Central memory CD8-positive, alpha-beta T cell (primary cell): ENCODE measurements at regions not wholly inside any gene's neighbourhood (a gene's known extent, or its start where the extent isn't known, plus 50 kb on each side); places are given as distances from the start of the nearest gene placed in this dataset.
A peak's percentile ranks its signal among the peaks of the same experiment; 100 is the strongest.
"Not testable (repeated sequence)": the region's sequence is repeated elsewhere in the genome, so short reads cannot be mapped to it uniquely, and the experiment has no call there.

ENCODE experiments used
- ATAC-seq: fragments of 150-1000 bp; cut with Tn5 transposase; replicated peaks from 2 replicates; pipeline ENCODE4 v1.10.0; 2022; ENCODE audit warnings: mild to moderate bottlenecking, moderate FRiP score, moderate number of reproducible peaks; ENCODE audit not compliant: poor library complexity, severe bottlenecking; ENCODE audit errors: extremely low read depth
- DNase-seq, 2 donors: peaks; one replicate each; pipeline ENCODE4 v3.0.0; 2021; ENCODE audit warnings: low spot score in 2 of 2
- H3K27ac Mint-ChIP-seq: one replicate; pipeline ENCODE4 v1.8.0; 2022; ENCODE audit warnings: low read depth, mild to moderate bottlenecking, moderate library complexity, mixed read lengths
- H3K27me3 Mint-ChIP-seq: one replicate; pipeline ENCODE4 v1.8.0; 2022; ENCODE audit warnings: mixed read lengths
- H3K36me3 Mint-ChIP-seq: one replicate; pipeline ENCODE4 v1.8.0; 2022; ENCODE audit warnings: mild to moderate bottlenecking, moderate library complexity, mixed read lengths; ENCODE audit not compliant: insufficient read depth
- H3K4me1 Mint-ChIP-seq: one replicate; pipeline ENCODE4 v1.8.0; 2022; ENCODE audit warnings: mixed read lengths
- H3K4me3 Mint-ChIP-seq: one replicate; pipeline ENCODE4 v1.8.0; 2022; ENCODE audit warnings: mild to moderate bottlenecking, moderate library complexity, mixed read lengths
- H3K9me3 Mint-ChIP-seq: one replicate; pipeline ENCODE4 v1.8.0; 2022; ENCODE audit warnings: mixed read lengths

- Mint-ChIP-seq H3K4me1 (no peaks in the 10 kb centered on the region), H3K9me3 (no peaks in the 10 kb centered on the region), H3K4me3 (no peak overlapping the region), H3K27me3 (peaks cover 57% of the 10 kb centered on the region), H3K27ac (no peak overlapping the region), H3K36me3 (no peaks in the 10 kb centered on the region)
- DNase-seq (no peak), ATAC-seq (no peak)
Measured at GRCh38 chr22:47351836-47352579, 589.6 kb downstream of the TBC1D22A start.

GRCh38 chr22:47346287-47346686 is 583.8 kb downstream of the TBC1D22A start:
- not testable (repeated sequence) for H3K36me3 Mint-ChIP-seq, H3K4me1 Mint-ChIP-seq, H3K4me3 Mint-ChIP-seq, ATAC-seq, H3K9me3 Mint-ChIP-seq, H3K27ac Mint-ChIP-seq, DNase-seq
- peaks cover 47% of the 10 kb centered on the region for H3K27me3 Mint-ChIP-seq

GRCh38 chr22:47345025-47345424 is 582.6 kb downstream of the TBC1D22A start:
- no peaks in the 10 kb centered on the region for H3K36me3 Mint-ChIP-seq
- no peaks in the 10 kb centered on the region for H3K9me3 Mint-ChIP-seq
- no peak overlapping the region for H3K4me3 Mint-ChIP-seq
- no peak overlapping the region for H3K27ac Mint-ChIP-seq
- no peaks in the 10 kb centered on the region for H3K4me1 Mint-ChIP-seq
- DNase-seq (no peak), ATAC-seq (no peak)
- H3K27me3 Mint-ChIP-seq: peaks cover 51% of the 10 kb centered on the region

GRCh38 chr22:47344414-47344813 is 582.0 kb downstream of the TBC1D22A start:
- Mint-ChIP-seq H3K4me3 (no peak overlapping the region), H3K36me3 (no peaks in the 10 kb centered on the region), H3K9me3 (no peaks in the 10 kb centered on the region), H3K27ac (no peak overlapping the region), H3K4me1 (no peaks in the 10 kb centered on the region), H3K27me3 (peaks cover 52% of the 10 kb centered on the region)
- DNase-seq: no peak
- no peak for ATAC-seq

- Mint-ChIP-seq H3K27ac (no peak overlapping the region), H3K4me3 (no peak overlapping the region), H3K36me3 (no peaks in the 10 kb centered on the region), H3K4me1 (no peaks in the 10 kb centered on the region), H3K9me3 (no peaks in the 10 kb centered on the region), H3K27me3 (peaks cover 46% of the 10 kb centered on the region)
- ATAC-seq: no peak
- DNase-seq: no peak
Measured at GRCh38 chr22:47343611-47344010, 581.2 kb downstream of the TBC1D22A start.

GRCh38 chr22:47342446-47342845 is 580.0 kb downstream of the TBC1D22A start:
- no peak overlapping the region for H3K4me3 Mint-ChIP-seq
- DNase-seq: no peak
- no peaks in the 10 kb centered on the region for H3K36me3 Mint-ChIP-seq
- no peaks in the 10 kb centered on the region for H3K9me3 Mint-ChIP-seq
- H3K4me1 Mint-ChIP-seq: no peaks in the 10 kb centered on the region
- peaks cover 44% of the 10 kb centered on the region for H3K27me3 Mint-ChIP-seq
- no peak for ATAC-seq
- H3K27ac Mint-ChIP-seq: no peak overlapping the region

- Mint-ChIP-seq H3K27ac (no peak overlapping the region), H3K36me3 (no peaks in the 10 kb centered on the region), H3K4me3 (no peak overlapping the region), H3K9me3 (no peaks in the 10 kb centered on the region), H3K27me3 (peaks cover 44% of the 10 kb centered on the region), H3K4me1 (no peaks in the 10 kb centered on the region)
- DNase-seq (no peak), ATAC-seq (no peak)
Measured at GRCh38 chr22:47341464-47341863, 579.0 kb downstream of the TBC1D22A start.

GRCh38 chr22:47340851-47341436 is 578.5 kb downstream of the TBC1D22A start:
- peaks cover 5% of the 10 kb centered on the region for H3K9me3 Mint-ChIP-seq
- no peak for ATAC-seq
- H3K36me3 Mint-ChIP-seq: no peaks in the 10 kb centered on the region
- H3K27ac Mint-ChIP-seq: no peak overlapping the region
- peaks cover 44% of the 10 kb centered on the region for H3K27me3 Mint-ChIP-seq
- no peak for DNase-seq
- H3K4me1 Mint-ChIP-seq: no peaks in the 10 kb centered on the region
- H3K4me3 Mint-ChIP-seq: no peak overlapping the region

GRCh38 chr22:47337161-47337621 is 574.7 kb downstream of the TBC1D22A start:
- no peak overlapping the region for H3K27ac Mint-ChIP-seq
- peak overlapping the region; percentile 8 for H3K4me3 Mint-ChIP-seq
- H3K9me3 Mint-ChIP-seq: peaks cover 8% of the 10 kb centered on the region
- no peak for ATAC-seq
- H3K4me1 Mint-ChIP-seq: no peaks in the 10 kb centered on the region
- no peaks in the 10 kb centered on the region for H3K36me3 Mint-ChIP-seq
- peaks cover 24% of the 10 kb centered on the region for H3K27me3 Mint-ChIP-seq
- DNase-seq: no peak

- no peaks in the 10 kb centered on the region for H3K36me3 Mint-ChIP-seq
- H3K4me3 Mint-ChIP-seq: no peak overlapping the region
- DNase-seq: no peak
- no peak overlapping the region for H3K27ac Mint-ChIP-seq
- no peaks in the 10 kb centered on the region for H3K4me1 Mint-ChIP-seq
- peaks cover 8% of the 10 kb centered on the region for H3K9me3 Mint-ChIP-seq
- H3K27me3 Mint-ChIP-seq: peaks cover 20% of the 10 kb centered on the region
- no peak for ATAC-seq
Measured at GRCh38 chr22:47335958-47336357, 573.5 kb downstream of the TBC1D22A start.

- H3K4me1 Mint-ChIP-seq: no peaks in the 10 kb centered on the region
- no peaks in the 10 kb centered on the region for H3K36me3 Mint-ChIP-seq
- ATAC-seq (no peak), DNase-seq (no peak)
- peaks cover 8% of the 10 kb centered on the region for H3K9me3 Mint-ChIP-seq
- peaks cover 23% of the 10 kb centered on the region for H3K27me3 Mint-ChIP-seq
- H3K4me3 Mint-ChIP-seq: no peak overlapping the region
- H3K27ac Mint-ChIP-seq: no peak overlapping the region
Measured at GRCh38 chr22:47335460-47335859, 573.0 kb downstream of the TBC1D22A start.

GRCh38 chr22:47334601-47335000 is 572.2 kb downstream of the TBC1D22A start:
- Mint-ChIP-seq H3K27ac (no peak overlapping the region), H3K27me3 (peaks cover 27% of the 10 kb centered on the region), H3K36me3 (no peaks in the 10 kb centered on the region), H3K4me1 (no peaks in the 10 kb centered on the region), H3K9me3 (peaks cover 8% of the 10 kb centered on the region), H3K4me3 (no peak overlapping the region)
- DNase-seq: no peak
- no peak for ATAC-seq

- no peak overlapping the region for H3K4me3 Mint-ChIP-seq
- H3K4me1 Mint-ChIP-seq: no peaks in the 10 kb centered on the region
- no peaks in the 10 kb centered on the region for H3K36me3 Mint-ChIP-seq
- H3K27me3 Mint-ChIP-seq: peaks cover 33% of the 10 kb centered on the region
- ATAC-seq (no peak), DNase-seq (no peak)
- peaks cover 8% of the 10 kb centered on the region for H3K9me3 Mint-ChIP-seq
- no peak overlapping the region for H3K27ac Mint-ChIP-seq
Measured at GRCh38 chr22:47333625-47334024, 571.2 kb downstream of the TBC1D22A start.
